ENCODE measurements at regions not wholly inside any gene's neighbourhood (a gene's known extent, or its start where the extent isn't known, plus 50 kb on each side); places are given as distances from the start of the nearest gene placed in this dataset.

- Histone ChIP-seq H3K27ac (ENCODE audit: extremely low read length, insufficient read depth, low read length) (no peak overlapping the region), H4K20me1 (ENCODE audit: insufficient read depth, low read length) (no peaks in the 10 kb centered on the region), H3K9me3 (ENCODE audit: low read length) (no peaks in the 10 kb centered on the region), H3K36me3 (replicated peaks in 1 of 2; ENCODE audit: control insufficient read depth in 1 of 2, insufficient read depth in 2 of 2, low read length in 2 of 2) (no peaks in the 10 kb centered on the region), H3K9ac (ENCODE audit: insufficient read depth, low read depth, low read length) (no peak overlapping the region), H3K4me2 (ENCODE audit: low read depth, low read length) (no peak overlapping the region), H3K4me1 (ENCODE audit: insufficient read depth, low read length) (peaks cover 52% of the 10 kb centered on the region), H3K27me3 (ENCODE audit: control insufficient read depth in 1 of 2, insufficient read depth in 2 of 2, low read length in 2 of 2) (no peaks in the 10 kb centered on the region), H2AFZ (ENCODE audit: low read length) (no peak overlapping the region), H3K4me3 (replicated peaks in 1 of 3; ENCODE audit: insufficient read depth in 1 of 3, low read depth in 2 of 3, low read length in 3 of 3) (no peak overlapping the region), H3K79me2 (ENCODE audit: insufficient read depth, low read length) (no peaks in the 10 kb centered on the region)
- in situ Hi-C loops (cut with HindIII; ENCODE audit: extremely low pct_ligation_motif_present, low pct_unique_long_range_greater_than_20kb) (no loop called here), intact Hi-C loops (cut with micrococcal nuclease; ENCODE audit: unreplicated experiment) (no loop called here)
- POLR2A ChIA-PET: interaction anchor here (1.0 to 2.1 kb wide), 2 partner anchors 111 to 113 kb away, joined by 3 to 10 read pairs; no protein-coding TSS in a partner anchor
- TF ChIP-seq ZNF530 (CRISPR knock-in tag; IDR thresholded peaks at IDR 0.05; ENCODE audit: low read depth) (no peak), HOXA7 (CRISPR knock-in tag; IDR thresholded peaks at IDR 0.05) (no peak), GRHL1 (CRISPR knock-in tag; conservative IDR thresholded peaks at IDR 0.05) (no peak)
- FAIRE-seq (no peak), DNase-seq (ENCODE audit: low spot score) (no peak), ATAC-seq (no peak)
- no TSS peak for BruUV-seq (replicated peaks)
- CTCF ChIA-PET (ENCODE audit: low intra/inter-chr PET ratio, low total read pairs): no interaction called here
- 97% methylated on average over 2 of the region's 2 CpGs for WGBS (ENCODE audit: low lambda C conversion rate)
Measured at GRCh38 chr7:17019106-17019505, 137.3 kb upstream of the AGR3 start.

GRCh38 chr7:17020250-17020649, 138.5 kb upstream of the AGR3 start:
- WGBS (ENCODE audit: low lambda C conversion rate): 19% methylated on average over 1 of the region's 1 CpG
- no peak for TF ChIP-seq ZNF841 (CRISPR knock-in tag; IDR thresholded peaks at IDR 0.05; ENCODE audit: borderline replicate concordance)
- TF ChIP-seq SOX13 (IDR thresholded peaks at IDR 0.05): no peak
- TF ChIP-seq SOX13 (CRISPR knock-in tag; conservative IDR thresholded peaks at IDR 0.05 in 1 of 2, IDR thresholded peaks at IDR 0.05 in 1 of 2): peak in 1 of 2 experiments; percentile 46; a peak in 1 of 4 replicates
- no peak for TF ChIP-seq ZNF33A (CRISPR knock-in tag; IDR thresholded peaks at IDR 0.05; ENCODE audit: borderline replicate concordance)
- TF ChIP-seq ZNF205 (CRISPR knock-in tag; IDR thresholded peaks at IDR 0.05): no peak
- 0 out of 2 replicates have a peak, but pooled peaks have one; percentile 32 for TF ChIP-seq PPARG (CRISPR knock-in tag; conservative IDR thresholded peaks at IDR 0.05)
- no peak for TF ChIP-seq FOXO4 (CRISPR knock-in tag; conservative IDR thresholded peaks at IDR 0.05)
- peak; percentile 28; the same call in 1 of the 2 replicates for TF ChIP-seq ZMYM4 (CRISPR knock-in tag; IDR thresholded peaks at IDR 0.05)
- TF ChIP-seq RARA (CRISPR knock-in tag; IDR thresholded peaks at IDR 0.05): peak; percentile 46; the same call in 1 of the 2 replicates
- no peak for TF ChIP-seq SOX6 (IDR thresholded peaks at IDR 0.05)
- TF ChIP-seq SOX6 (CRISPR knock-in tag; IDR thresholded peaks at IDR 0.05): peak; percentile 10; the same call in 1 of the 2 replicates

More at GRCh38 chr7:17020250-17020649, 138.5 kb upstream of the AGR3 start:
- H3K27ac ChIP-seq (ENCODE audit: extremely low read length, insufficient read depth, low read length): peak overlapping the region; percentile 81
- POLR2A ChIA-PET: interaction anchor here (1.0 to 2.1 kb wide), 4 partner anchors 31 to 278 kb away, joined by 3 to 10 read pairs (median 4); partner anchors contain the start of gene AHR
- peak overlapping the region; percentile 27; the same call in 1 of the 2 replicates for H3K9ac ChIP-seq (ENCODE audit: insufficient read depth, low read depth, low read length)
- H3K9me3 ChIP-seq (ENCODE audit: low read length): no peaks in the 10 kb centered on the region
- no peaks in the 10 kb centered on the region for H3K79me2 ChIP-seq (ENCODE audit: insufficient read depth, low read length)
- no peak overlapping the region for H2AFZ ChIP-seq (ENCODE audit: low read length)
- in situ Hi-C loops (cut with HindIII; ENCODE audit: extremely low pct_ligation_motif_present, low pct_unique_long_range_greater_than_20kb) (no loop called here), intact Hi-C loops (cut with micrococcal nuclease; ENCODE audit: unreplicated experiment) (loop anchor here (2.0 kb wide), 2 partner anchors 19 to 187 kb away; no protein-coding TSS in a partner anchor)
- H3K36me3 ChIP-seq (replicated peaks in 1 of 2; ENCODE audit: control insufficient read depth in 1 of 2, insufficient read depth in 2 of 2, low read length in 2 of 2): no peaks in the 10 kb centered on the region
- no peak overlapping the region for H3K4me3 ChIP-seq (replicated peaks in 1 of 3; ENCODE audit: insufficient read depth in 1 of 3, low read depth in 2 of 3, low read length in 3 of 3)
- ATAC-seq (peak; percentile 69), FAIRE-seq (peak; percentile 28), DNase-seq (ENCODE audit: low spot score) (peak; percentile 78)
- no peaks in the 10 kb centered on the region for H4K20me1 ChIP-seq (ENCODE audit: insufficient read depth, low read length)
- H3K4me2 ChIP-seq (ENCODE audit: low read depth, low read length): 0 out of 2 replicates have a peak overlapping the region, but pooled peaks have one; percentile 25
- CTCF ChIA-PET (ENCODE audit: low intra/inter-chr PET ratio, low total read pairs): no interaction called here
- H3K4me1 ChIP-seq (ENCODE audit: insufficient read depth, low read length): peaks cover 52% of the 10 kb centered on the region
- no peaks in the 10 kb centered on the region for H3K27me3 ChIP-seq (ENCODE audit: control insufficient read depth in 1 of 2, insufficient read depth in 2 of 2, low read length in 2 of 2)
- BruUV-seq (replicated peaks): no TSS peak

Data from HepG2 (cell line).